ENCODE measurements at regions not wholly inside any gene's neighbourhood (a gene's known extent, or its start where the extent isn't known, plus 50 kb on each side); places are given as distances from the start of the nearest gene placed in this dataset.

DNA sequence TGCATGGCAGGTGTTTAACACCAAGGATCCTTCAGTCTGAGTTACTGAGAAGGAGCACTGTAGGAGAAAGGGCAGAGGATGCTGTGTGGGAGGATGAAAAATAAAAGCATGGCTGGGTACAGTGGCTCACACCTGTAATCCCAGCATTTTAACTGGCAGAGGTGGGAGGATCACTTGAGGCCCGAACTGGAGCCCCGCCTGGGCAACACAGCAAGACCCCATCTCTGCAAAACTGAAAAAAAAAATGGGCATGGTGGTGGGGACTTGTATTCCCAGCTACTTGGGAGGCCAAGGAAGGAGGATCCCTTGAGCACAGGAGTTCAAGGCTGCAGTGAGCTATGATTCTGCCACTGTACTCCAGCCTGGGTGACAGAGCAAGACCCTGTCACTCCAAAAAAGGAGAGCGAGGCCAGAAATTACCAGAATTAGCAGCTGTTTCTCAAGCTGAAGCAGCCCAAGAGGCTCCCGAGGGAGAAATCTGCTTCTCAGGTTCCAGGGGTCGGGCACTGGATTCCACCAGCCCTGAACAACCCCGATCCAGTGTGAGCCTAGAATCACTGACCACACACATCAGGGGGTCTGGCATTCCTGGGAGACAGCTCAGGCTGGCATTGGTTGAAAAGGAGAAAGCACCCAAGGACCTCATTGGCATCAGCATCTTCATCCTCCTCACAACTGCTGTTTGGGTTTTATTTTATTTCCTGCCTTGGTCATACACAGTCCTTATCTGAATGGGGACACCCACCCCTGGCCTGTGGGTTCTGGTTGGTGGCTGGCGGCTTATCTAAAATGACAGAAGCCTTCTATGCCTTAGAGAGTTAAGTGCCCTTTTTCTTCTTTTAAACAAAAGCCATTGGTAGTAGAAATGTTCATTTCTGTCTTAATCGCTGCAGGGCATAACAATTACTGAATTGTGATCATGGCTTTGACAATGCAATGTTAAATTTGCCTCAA is 66.3 kb upstream of the TRIM2 start:
- no peak overlapping the region for H3K4me3 ChIP-seq

DNA sequence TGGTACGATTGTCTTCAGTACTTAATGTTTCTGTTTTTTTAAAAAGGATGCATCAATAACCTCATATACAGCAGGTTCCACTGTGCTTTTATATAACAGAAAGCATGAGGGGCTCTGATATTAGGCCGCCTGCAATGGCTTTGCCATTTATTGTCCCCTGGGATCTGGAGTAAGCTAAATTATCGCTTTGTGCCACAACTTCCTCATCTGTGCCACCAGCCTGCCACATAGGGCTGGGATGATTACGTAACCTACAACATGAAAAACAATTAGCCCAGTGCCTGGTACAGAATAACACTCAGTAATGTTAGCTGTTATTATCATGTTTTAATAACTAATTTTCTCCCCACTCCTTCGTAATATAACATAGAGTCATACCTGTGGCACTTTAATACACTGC is 65.5 kb upstream of the TRIM2 start:
- Histone ChIP-seq H3K4me3 (no peak overlapping the region), H3K4me1 (peaks cover 0 to 15% (median 8%) of the 10 kb centered on the region in 9 donors), H3K27me3 (peaks cover 0 to 8% (median 0%) of the 10 kb centered on the region in 7 donors), H3K36me3 (no peaks in the 10 kb centered on the region), H3K9me3 (no peaks in the 10 kb centered on the region), H3K27ac (no peak overlapping the region)
- ATAC-seq (no peak), DNase-seq (no peak)
- 86 to 89% methylated on average over 5 of the region's 5 CpGs for WGBS, 2 donors
- intact Hi-C loops (cut with DNase I), result no loop called here
- TF ChIP-seq, protein P1, sequence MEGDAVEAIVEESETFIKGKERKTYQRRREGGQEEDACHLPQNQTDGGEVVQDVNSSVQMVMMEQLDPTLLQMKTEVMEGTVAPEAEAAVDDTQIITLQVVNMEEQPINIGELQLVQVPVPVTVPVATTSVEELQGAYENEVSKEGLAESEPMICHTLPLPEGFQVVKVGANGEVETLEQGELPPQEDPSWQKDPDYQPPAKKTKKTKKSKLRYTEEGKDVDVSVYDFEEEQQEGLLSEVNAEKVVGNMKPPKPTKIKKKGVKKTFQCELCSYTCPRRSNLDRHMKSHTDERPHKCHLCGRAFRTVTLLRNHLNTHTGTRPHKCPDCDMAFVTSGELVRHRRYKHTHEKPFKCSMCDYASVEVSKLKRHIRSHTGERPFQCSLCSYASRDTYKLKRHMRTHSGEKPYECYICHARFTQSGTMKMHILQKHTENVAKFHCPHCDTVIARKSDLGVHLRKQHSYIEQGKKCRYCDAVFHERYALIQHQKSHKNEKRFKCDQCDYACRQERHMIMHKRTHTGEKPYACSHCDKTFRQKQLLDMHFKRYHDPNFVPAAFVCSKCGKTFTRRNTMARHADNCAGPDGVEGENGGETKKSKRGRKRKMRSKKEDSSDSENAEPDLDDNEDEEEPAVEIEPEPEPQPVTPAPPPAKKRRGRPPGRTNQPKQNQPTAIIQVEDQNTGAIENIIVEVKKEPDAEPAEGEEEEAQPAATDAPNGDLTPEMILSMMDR (IDR thresholded peaks at IDR 0.05), result no peak

More for the DNA sequence above, 66.3 kb upstream of the TRIM2 start:
- Histone ChIP-seq H3K36me3 (no peaks in the 10 kb centered on the region), H3K9me3 (no peaks in the 10 kb centered on the region), H3K27me3 (peaks cover 0 to 8% (median 0%) of the 10 kb centered on the region in 7 donors), H3K4me1 (peaks cover 0 to 8% (median under 1%) of the 10 kb centered on the region in 9 donors), H3K27ac (no peak overlapping the region)
- intact Hi-C loops (cut with DNase I), result no loop called here
- ATAC-seq (no peak), DNase-seq (no peak)
- WGBS, 2 donors, result 88% methylated on average over 8 of the region's 8 CpGs
- TF ChIP-seq, protein P1 (IDR thresholded peaks at IDR 0.05), result no peak

DNA sequence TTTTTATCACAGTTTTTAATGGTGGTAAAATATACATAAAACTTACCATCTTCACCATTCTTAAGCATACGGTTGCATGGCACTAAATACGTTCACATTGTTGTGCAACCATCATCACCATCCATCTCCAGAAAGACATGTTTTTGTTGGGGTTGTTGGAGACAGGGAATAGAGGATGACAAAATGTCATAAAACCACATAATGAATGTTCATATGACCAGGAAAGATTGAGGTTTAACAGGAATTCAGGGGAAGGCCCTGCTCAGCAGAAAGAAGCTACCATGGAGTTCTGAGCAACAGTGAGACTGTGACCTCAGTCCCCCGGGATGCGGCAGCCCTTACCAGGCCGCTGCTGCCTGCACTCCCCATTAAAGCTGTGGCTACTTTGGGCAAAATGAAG is 63.9 kb upstream of the TRIM2 start:
- H3K4me3 ChIP-seq, result no peak overlapping the region
- no peak for ATAC-seq
- no peak for DNase-seq
- no peaks in the 10 kb centered on the region for H3K9me3 ChIP-seq
- H3K4me1 ChIP-seq, result peaks cover 0 to 19% (median 9%) of the 10 kb centered on the region in 9 donors
- no peaks in the 10 kb centered on the region for H3K36me3 ChIP-seq
- intact Hi-C loops (cut with DNase I), result loop anchor here (5.0 to 10.0 kb wide), 5 partner anchors 65 to 437 kb away; partner anchors contain the start of gene TRIM2 (in 1 of the 10)
- no peak overlapping the region for H3K27ac ChIP-seq
- H3K27me3 ChIP-seq, result peaks cover 0 to 8% (median 0%) of the 10 kb centered on the region in 7 donors
- 87 to 93% methylated on average over 5 of the region's 5 CpGs for WGBS, 2 donors
- TF ChIP-seq, protein P1 (IDR thresholded peaks at IDR 0.05), result no peak

DNA sequence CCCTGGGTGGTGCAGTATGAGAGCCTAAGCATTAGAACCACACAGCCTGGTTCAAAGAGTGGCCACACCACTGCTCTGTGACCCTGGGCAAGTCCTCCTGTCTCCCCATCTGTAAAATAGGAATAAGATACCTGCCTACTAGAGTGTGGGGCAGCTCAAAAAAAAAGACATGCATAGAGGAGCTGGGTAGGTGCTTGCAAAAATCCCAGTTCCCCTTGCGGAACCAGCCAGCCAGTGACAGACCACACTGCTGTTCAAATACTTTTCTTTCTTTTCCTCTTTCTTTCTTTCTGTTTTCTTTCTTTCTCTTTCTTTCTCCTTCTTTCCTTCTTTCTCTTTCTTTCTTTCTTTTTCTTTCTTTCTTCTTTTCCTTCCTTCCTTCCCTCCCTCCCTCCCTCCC is 63.0 kb upstream of the TRIM2 start:
- intact Hi-C loops (cut with DNase I), result loop anchor here (5.0 to 10.0 kb wide), 5 partner anchors 64 to 436 kb away; partner anchors contain the start of gene TRIM2 (in 1 of the 10)
- ATAC-seq (peak in 1 of 8 donors; percentile 47), DNase-seq (no peak)
- Histone ChIP-seq H3K36me3 (no peaks in the 10 kb centered on the region), H3K9me3 (no peaks in the 10 kb centered on the region), H3K27me3 (peaks cover 0 to 7% (median 0%) of the 10 kb centered on the region in 7 donors), H3K4me1 (peaks cover 0 to 19% (median 9%) of the 10 kb centered on the region in 9 donors), H3K27ac (no peak overlapping the region), H3K4me3 (no peak overlapping the region)
- WGBS, 2 donors, result 94% methylated on average over 1 of the region's 1 CpG
- TF ChIP-seq, protein P1 (IDR thresholded peaks at IDR 0.05), result no peak
